ENCODE measurements at regions not wholly inside any gene's neighbourhood (a gene's known extent, or its start where the extent isn't known, plus 50 kb on each side); places are given as distances from the start of the nearest gene placed in this dataset.
A peak's percentile ranks its signal among the peaks of the same experiment; 100 is the strongest.

- no peak for TF ChIP-seq HNRNPL (IDR thresholded peaks at IDR 0.05; ENCODE audit: low read depth, low read length)
- no peak for TF ChIP-seq ZNF605 (CRISPR knock-in tag; IDR thresholded peaks at IDR 0.05)
- TF ChIP-seq YEATS2 (CRISPR knock-in tag; IDR thresholded peaks at IDR 0.05; ENCODE audit: borderline replicate concordance), result no peak
- no peak for TF ChIP-seq PPARG (CRISPR knock-in tag; conservative IDR thresholded peaks at IDR 0.05)
- no peak for TF ChIP-seq SMAD1 (CRISPR knock-in tag; IDR thresholded peaks at IDR 0.05; ENCODE audit: borderline replicate concordance, low read depth)
- TF ChIP-seq SNAI1 (CRISPR knock-in tag; IDR thresholded peaks at IDR 0.05; ENCODE audit: borderline replicate concordance), result peak; percentile 60; the same call in 1 of the 2 replicates
- no peak for TF ChIP-seq ZSCAN25 (CRISPR knock-in tag; IDR thresholded peaks at IDR 0.05)
- no peak for TF ChIP-seq ZFP36L1 (CRISPR knock-in tag; IDR thresholded peaks at IDR 0.05)
- TF ChIP-seq, protein P1, sequence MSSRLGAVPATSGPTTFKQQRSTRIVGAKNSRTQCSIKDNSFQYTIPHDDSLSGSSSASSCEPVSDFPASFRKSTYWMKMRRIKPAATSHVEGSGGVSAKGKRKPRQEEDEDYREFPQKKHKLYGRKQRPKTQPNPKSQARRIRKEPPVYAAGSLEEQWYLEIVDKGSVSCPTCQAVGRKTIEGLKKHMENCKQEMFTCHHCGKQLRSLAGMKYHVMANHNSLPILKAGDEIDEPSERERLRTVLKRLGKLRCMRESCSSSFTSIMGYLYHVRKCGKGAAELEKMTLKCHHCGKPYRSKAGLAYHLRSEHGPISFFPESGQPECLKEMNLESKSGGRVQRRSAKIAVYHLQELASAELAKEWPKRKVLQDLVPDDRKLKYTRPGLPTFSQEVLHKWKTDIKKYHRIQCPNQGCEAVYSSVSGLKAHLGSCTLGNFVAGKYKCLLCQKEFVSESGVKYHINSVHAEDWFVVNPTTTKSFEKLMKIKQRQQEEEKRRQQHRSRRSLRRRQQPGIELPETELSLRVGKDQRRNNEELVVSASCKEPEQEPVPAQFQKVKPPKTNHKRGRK (CRISPR knock-in tag; IDR thresholded peaks at IDR 0.05), result peak; percentile 71; the same call in 1 of the 2 replicates
- no peak for TF ChIP-seq NFYC (CRISPR knock-in tag; IDR thresholded peaks at IDR 0.05)
- TF ChIP-seq, protein P2, sequence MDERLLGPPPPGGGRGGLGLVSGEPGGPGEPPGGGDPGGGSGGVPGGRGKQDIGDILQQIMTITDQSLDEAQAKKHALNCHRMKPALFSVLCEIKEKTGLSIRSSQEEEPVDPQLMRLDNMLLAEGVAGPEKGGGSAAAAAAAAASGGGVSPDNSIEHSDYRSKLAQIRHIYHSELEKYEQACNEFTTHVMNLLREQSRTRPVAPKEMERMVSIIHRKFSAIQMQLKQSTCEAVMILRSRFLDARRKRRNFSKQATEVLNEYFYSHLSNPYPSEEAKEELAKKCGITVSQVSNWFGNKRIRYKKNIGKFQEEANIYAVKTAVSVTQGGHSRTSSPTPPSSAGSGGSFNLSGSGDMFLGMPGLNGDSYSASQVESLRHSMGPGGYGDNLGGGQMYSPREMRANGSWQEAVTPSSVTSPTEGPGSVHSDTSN (CRISPR knock-in tag; IDR thresholded peaks at IDR 0.05), result no peak; the same call in 1 of the 2 replicates
- no peak for TF ChIP-seq HNF4G (IDR thresholded peaks at IDR 0.05; ENCODE audit: borderline replicate concordance, low read depth, low read length)
- no peak for TF ChIP-seq HNF4G (CRISPR knock-in tag; IDR thresholded peaks at IDR 0.05; ENCODE audit: borderline replicate concordance, low read depth)
- TF ChIP-seq, protein P3, sequence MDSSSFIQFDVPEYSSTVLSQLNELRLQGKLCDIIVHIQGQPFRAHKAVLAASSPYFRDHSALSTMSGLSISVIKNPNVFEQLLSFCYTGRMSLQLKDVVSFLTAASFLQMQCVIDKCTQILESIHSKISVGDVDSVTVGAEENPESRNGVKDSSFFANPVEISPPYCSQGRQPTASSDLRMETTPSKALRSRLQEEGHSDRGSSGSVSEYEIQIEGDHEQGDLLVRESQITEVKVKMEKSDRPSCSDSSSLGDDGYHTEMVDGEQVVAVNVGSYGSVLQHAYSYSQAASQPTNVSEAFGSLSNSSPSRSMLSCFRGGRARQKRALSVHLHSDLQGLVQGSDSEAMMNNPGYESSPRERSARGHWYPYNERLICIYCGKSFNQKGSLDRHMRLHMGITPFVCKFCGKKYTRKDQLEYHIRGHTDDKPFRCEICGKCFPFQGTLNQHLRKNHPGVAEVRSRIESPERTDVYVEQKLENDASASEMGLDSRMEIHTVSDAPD (CRISPR knock-in tag; IDR thresholded peaks at IDR 0.05), result no peak
- no peak for TF ChIP-seq TP53 (CRISPR knock-in tag; conservative IDR thresholded peaks at IDR 0.05)
- TF ChIP-seq, protein P4, sequence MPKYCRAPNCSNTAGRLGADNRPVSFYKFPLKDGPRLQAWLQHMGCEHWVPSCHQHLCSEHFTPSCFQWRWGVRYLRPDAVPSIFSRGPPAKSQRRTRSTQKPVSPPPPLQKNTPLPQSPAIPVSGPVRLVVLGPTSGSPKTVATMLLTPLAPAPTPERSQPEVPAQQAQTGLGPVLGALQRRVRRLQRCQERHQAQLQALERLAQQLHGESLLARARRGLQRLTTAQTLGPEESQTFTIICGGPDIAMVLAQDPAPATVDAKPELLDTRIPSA (CRISPR knock-in tag; IDR thresholded peaks at IDR 0.05; ENCODE audit: borderline replicate concordance), result no peak
- no peak for TF ChIP-seq ZNF619 (CRISPR knock-in tag; IDR thresholded peaks at IDR 0.05)
- TF ChIP-seq, protein P5, sequence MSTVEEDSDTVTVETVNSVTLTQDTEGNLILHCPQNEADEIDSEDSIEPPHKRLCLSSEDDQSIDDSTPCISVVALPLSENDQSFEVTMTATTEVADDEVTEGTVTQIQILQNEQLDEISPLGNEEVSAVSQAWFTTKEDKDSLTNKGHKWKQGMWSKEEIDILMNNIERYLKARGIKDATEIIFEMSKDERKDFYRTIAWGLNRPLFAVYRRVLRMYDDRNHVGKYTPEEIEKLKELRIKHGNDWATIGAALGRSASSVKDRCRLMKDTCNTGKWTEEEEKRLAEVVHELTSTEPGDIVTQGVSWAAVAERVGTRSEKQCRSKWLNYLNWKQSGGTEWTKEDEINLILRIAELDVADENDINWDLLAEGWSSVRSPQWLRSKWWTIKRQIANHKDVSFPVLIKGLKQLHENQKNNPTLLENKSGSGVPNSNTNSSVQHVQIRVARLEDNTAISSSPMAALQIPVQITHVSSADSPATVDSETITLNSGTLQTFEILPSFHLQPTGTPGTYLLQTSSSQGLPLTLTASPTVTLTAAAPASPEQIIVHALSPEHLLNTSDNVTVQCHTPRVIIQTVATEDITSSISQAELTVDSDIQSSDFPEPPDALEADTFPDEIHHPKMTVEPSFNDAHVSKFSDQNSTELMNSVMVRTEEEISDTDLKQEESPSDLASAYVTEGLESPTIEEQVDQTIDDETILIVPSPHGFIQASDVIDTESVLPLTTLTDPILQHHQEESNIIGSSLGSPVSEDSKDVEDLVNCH (CRISPR knock-in tag; IDR thresholded peaks at IDR 0.05), result no peak
- TF ChIP-seq ZNF101 (CRISPR knock-in tag; IDR thresholded peaks at IDR 0.05; ENCODE audit: borderline replicate concordance, low read depth), result no peak
- TF ChIP-seq CBX2 (IDR thresholded peaks at IDR 0.05; ENCODE audit: low read depth, low read length), result no peak
- TF ChIP-seq CBX2 (CRISPR knock-in tag; IDR thresholded peaks at IDR 0.05; ENCODE audit: low read depth), result peak; percentile 60; the same call in 1 of the 2 replicates
Observed at GRCh38 chr14:37865719-37866549, 270.5 kb downstream of the TTC6 start (continued).
